Epithelial cell of prostate (primary cell): ENCODE measurements at regions not wholly inside any gene's neighbourhood (a gene's known extent, or its start where the extent isn't known, plus 50 kb on each side); places are given as distances from the start of the nearest gene placed in this dataset.

Experiments used
- DNase-seq: peaks from one replicate; pipeline ENCODE4 v3.0.0-alpha.2; 2011; ENCODE audit warnings: low read depth, low spot score
- H3K27ac ChIP-seq: fragments of 450-650 bp; 2 replicates; pipeline ENCODE4 v1.5.1; 2017; ENCODE audit warnings: mild to moderate bottlenecking

- no peak overlapping the region for H3K27ac ChIP-seq
- no peak for DNase-seq
These were observed 173.9 kb upstream of the SNX7 start for GRCh38 chr1:98487620-98488019.

DNA sequence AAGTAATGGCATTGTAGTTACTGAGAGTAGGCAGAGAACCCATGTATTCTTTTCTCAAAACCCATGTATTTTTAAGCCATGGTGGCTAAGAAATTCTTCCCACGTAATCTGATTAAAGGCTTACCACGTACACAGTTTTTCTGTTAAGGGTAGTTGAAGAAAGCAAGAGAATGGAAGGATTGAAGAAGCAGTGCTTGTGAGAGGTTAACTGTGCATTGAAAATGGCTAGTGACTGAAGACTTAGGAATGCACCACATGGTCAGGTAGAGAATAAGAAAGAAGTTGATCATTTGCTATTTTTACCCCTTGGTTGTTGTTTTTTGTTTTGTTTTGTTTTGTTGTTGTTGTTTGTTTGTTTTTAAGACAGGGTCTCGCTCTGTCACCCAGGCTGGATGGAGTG, 178.9 kb upstream of the SNX7 start:
- no peak for DNase-seq
- H3K27ac ChIP-seq = no peak overlapping the region

DNA sequence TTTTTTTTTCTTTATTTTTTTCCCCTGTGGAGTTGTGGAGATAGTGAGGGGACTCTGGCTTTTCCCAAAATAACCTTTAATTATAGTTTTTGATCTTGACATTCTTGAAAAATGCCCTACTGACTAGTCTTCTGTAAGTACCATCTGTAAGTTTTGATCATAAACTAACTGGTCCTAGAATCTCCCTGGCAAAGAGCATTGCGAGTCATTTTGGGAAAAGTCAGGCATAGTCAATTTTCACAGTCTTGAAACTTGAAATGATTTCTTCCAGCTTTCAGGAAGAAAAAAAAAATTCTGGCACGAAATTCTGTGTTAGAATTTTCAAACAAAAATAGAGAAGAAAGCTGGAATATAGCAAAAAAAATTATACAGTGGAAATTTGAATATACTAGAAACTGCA, 181.2 kb upstream of the SNX7 start:
- no peak for DNase-seq
- H3K27ac ChIP-seq = no peak overlapping the region

DNA sequence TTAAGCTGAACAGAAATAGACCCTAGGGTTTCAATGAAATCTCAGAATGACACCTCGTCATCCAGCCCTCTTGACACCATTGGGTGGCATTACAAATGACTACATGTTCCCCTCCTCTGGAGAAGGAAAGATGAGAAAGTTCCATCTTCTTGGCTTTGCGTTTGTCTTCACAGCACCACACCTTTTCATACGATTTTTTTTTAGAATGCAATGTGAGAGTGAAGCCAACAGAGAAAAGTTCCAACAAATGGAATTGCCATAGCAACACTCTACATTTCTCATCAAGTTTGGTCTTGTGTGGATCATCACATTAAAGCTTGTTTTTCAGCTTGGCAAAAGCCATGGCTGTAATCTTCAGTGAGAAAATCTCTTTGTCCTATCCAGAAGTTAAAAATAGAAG, 183.4 kb upstream of the SNX7 start:
- no peak overlapping the region for H3K27ac ChIP-seq
- DNase-seq = no peak

DNA sequence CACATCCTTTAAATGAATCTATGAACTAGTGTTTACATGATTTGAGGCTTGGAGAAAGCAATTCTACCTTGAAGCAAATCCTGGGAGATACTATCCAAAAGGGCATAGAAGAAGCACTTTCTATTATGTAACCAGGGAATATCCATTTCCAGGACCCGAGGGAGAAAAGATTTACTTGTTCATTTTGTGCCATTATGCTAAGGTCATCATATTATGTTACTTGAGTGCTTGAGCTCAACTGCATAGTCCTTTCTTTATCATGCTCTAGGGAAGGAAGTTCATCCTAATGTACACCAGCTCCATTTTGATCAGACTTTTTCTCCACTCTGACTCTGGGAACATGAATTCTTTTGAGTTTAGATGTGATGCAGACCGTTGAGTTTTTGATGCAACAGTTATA, 188.6 kb upstream of the SNX7 start:
- no peak overlapping the region for H3K27ac ChIP-seq
- DNase-seq = no peak

GRCh38 chr1:98471633-98472032, 189.9 kb upstream of the SNX7 start:
- DNase-seq = no peak
- no peak overlapping the region for H3K27ac ChIP-seq

DNA sequence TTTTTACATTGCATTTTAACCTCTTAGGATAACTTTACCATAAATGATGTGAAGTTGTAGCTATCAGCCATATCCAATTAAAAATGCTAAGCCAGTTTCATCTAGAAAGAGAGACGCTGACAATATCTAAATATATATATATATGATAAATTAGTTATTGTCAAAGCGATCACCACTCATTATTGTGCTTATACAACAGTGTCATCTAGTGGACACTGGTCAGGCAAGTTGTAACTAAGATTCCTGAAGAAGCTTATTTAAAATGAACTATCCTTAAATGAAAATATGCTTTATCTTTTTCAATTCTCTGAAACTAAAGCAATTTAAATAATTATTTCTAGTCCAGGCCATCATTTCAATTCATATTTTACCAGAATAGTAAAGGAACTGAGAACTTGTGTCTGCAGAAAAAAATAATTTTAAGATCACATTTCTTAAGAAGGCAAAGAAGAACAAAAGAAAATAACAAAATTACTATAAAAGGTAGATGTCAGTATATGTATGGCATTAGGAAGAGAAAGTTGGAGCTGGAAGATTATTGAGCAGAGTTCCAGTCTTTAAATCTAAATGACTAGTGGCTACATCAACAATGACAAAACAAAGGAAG, 193.3 kb upstream of the SNX7 start:
- H3K27ac ChIP-seq = no peak overlapping the region
- DNase-seq = peak; percentile 8

GRCh38 chr1:98467586-98467985, 193.9 kb upstream of the SNX7 start:
- no peak overlapping the region for H3K27ac ChIP-seq
- DNase-seq = no peak

DNA sequence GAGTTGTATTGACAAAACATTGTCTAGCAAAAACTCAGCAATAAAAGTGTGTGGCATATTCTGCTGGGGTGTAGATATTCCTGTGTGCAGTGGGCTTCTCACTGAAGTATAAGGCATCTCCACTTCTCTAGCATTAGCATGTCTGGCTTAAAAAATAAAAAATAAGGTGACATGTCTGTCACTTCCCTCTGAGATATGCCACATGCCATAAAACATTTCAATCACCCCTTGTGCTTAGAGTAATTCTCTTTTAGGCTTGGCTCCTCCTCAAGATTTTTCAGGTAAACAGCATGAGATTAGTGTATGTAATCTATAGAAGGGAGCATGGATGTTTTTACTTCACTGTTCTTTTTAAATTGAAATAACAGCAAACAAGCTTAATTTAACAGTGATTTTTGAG, 194.4 kb upstream of the SNX7 start:
- H3K27ac ChIP-seq = no peak overlapping the region
- DNase-seq = no peak

DNA sequence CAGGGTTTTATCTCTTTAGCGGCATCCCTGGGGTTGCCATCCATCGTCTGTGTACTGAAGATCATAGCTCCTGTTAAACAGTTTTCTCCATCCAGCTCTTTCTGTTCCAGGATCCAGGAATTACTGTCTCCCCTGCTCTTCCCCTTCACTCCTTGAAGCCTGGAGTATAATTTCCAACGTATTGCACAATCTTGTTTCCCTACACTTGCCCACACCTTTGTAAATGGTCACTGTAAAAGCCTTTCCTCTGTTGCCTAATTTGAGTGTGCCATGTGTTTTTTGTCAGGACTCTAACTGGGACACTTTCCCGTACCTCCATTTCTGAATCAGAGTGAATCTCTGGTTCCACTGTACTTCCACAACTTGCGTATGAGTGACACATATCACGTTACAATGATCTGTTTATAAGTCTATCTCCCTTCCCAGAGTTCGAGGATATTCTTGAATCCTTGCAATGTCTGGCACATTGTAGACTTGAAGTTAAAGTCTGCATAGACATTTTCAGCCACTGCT, 199.6 kb upstream of the SNX7 start:
- H3K27ac ChIP-seq = no peak overlapping the region
- no peak for DNase-seq

DNA sequence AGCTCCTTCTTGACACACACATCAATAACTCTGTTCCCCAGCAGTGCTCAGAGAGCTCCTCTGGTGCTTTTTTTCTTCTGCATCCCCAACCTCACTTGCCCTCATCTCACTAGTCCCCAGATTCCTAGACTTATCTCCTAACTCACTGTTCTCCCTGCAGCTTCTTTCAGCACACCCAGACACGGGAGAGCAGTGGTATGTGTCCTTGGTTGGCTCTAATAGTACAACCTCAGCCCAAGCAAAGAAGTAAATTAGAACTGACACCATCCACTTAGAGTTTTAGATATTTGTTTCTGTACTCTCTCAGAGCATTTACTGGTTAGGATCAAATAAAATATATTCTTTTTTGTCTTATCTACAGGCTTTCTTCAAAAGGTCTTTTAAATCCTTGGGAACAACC, 201.4 kb upstream of the SNX7 start:
- DNase-seq = no peak
- no peak overlapping the region for H3K27ac ChIP-seq

DNA sequence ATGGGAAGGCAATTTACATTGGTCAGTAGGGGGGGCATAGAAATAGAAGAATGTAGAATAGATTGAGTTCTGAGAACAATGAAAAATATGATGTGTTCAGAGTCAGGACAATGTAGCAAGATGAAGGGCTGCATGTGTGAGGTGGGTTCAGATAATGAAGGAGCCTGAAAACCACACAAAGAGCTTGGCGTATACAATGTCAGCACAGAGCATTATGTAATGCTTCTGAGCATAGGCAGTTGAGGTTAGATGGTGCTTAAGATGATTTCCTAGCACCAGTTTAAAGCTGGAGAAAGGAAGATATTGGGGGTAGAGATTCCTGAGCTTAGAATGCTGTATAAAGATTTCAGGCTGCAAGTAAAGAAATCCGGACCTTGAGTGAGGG, 202.0 kb upstream of the SNX7 start:
- no peak overlapping the region for H3K27ac ChIP-seq
- DNase-seq = no peak

DNA sequence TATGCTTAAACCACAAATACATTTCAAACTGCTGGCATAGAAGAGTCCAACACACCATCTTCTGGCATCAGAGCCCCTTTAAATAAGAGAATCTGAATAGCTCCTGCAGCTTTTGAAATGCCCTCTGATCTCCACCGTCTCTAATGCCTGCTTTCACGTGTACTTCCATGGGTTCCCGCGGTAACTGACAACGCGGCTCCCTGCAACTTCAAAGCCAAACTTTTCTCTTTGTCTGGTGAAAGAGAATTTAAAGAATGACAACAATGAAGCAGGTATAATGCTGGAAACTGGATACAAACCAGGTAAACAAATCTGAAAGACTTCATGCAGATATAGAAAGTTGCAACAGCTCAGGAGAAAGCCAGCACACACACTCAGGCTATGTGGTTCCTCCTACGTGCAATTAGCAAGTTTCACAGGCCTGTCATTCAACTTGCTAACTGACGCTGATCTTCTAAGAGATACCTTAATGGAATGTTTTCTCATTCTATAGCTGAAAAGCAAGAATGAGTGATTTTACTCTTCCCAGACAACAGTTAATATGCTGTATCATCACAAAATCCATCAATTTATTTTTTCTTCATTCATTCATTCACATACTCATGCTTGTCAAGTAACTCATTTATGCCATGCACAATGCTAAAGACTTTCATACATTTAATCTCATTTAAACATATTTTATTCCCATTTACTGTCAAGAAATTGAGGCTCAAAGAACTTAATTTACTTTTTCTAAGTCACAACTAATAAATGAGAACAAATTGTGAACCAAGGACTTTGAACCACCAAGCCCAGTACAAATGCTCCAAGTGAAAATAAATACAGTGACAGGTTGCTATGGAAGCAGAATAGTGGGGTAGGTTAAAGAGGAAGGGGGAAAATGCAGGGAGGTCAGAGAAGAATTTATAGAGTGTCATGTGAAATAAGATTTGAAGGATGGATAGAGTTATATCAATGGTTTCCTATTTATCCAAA, 202.7 kb upstream of the SNX7 start:
- no peak overlapping the region for H3K27ac ChIP-seq
- DNase-seq = no peak

GRCh38 chr1:98457248-98457647, 204.3 kb upstream of the SNX7 start:
- no peak for DNase-seq

GRCh38 chr1:98454666-98455065, 206.9 kb upstream of the SNX7 start:
- no peak for DNase-seq
- no peak overlapping the region for H3K27ac ChIP-seq

More at GRCh38 chr1:98457248-98457647, 204.3 kb upstream of the SNX7 start:
- no peak overlapping the region for H3K27ac ChIP-seq

DNA sequence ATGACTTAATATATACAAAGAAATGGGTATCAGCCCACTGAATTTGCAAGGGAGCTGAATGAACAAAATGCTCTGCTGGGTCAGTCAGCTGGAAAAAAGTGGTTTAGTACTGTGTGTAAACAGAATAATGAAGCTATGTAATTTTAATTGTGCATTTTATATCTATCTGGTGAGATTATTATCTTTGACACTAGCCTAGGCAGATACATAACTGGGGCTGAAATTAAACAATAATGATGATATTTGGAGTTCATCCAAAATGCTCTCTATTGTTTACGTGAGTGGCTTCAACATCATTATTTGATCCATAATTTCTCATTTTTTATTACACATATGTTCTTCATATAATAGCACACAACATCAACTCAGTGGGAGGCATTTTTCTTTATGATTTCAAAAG, 208.5 kb upstream of the SNX7 start:
- no peak for DNase-seq

DNA sequence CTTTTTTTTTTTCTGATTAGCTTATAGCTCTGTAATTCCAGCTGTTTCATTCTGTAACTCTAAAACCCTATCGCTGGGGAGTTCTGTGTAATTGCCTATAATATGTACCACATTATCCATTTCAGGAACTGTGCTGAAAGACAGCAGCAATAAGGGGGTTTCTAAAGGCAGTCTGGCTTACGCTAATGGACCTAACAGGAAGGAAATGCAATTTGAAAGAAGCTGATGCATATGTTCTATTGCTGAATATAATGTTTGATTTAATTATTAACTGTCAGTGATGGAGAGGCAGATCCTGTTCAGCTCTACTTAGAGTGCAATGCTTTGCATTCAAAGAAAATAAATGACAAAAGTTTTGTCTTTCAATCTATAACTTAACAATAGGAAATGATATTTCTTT, 209.4 kb upstream of the SNX7 start:
- no peak overlapping the region for H3K27ac ChIP-seq
- DNase-seq = no peak

More for the DNA sequence above, 208.5 kb upstream of the SNX7 start:
- H3K27ac ChIP-seq = no peak overlapping the region

GRCh38 chr1:98441281-98441680, 220.2 kb upstream of the SNX7 start:
- no peak overlapping the region for H3K27ac ChIP-seq
- DNase-seq = no peak

DNA sequence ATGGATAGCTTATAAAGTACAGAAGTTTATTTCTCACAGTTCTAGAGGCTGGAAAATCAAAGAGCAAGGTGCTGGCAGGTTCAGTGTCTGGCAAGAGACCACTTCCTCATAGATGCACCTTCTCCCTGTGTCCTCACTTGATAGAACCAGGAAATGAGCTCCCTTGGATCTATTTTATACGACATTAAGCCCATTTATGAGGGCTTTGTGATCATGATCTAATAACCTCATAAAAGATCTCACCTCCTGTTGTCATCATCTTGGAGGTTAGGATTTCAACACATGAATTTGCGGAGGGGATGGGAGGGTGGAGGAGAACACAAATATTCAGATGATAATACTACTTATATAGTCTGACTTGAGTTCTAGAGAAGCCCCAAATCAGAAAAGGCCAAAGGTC, 222.1 kb upstream of the SNX7 start:
- no peak for DNase-seq

DNA sequence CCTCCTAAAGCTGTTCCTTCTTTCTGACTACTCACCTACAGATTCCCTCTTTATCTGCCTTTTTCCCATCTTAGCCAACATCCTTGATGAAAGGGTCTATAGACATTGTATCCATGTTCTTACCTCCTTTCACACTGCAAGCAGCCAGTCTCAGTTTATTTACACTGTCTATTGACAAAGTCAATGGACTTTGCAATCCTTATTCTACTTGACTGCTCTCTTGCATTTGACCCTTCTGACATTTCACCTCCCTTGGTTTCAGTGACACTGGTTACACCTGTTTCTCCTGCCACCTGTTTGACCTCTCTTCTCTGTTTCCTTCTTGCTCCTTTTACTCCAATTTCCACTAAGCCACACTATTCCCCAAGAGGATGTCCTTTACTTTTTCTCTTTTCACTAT, 224.0 kb upstream of the SNX7 start:
- no peak for DNase-seq
- no peak overlapping the region for H3K27ac ChIP-seq

More for the DNA sequence above, 222.1 kb upstream of the SNX7 start:
- H3K27ac ChIP-seq = no peak overlapping the region

DNA sequence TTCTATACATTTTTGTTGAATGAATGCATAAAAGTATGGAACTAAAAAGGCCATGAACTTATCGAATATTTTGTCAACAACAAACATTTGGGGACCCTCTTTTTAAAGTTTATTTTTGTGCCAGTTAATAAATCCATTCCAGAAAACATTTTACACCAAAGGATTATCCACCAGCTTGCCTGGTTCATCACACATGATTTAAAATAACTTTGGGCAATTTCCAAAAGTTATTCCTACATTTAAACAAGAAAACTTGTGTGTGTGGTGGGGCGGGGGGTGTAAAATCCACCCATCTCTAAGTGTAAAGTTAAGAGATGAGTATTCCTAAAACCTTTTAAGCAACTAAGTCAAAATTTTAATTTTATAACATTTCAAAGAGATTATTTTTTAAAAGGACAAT, 224.5 kb upstream of the SNX7 start:
- no peak overlapping the region for H3K27ac ChIP-seq
- DNase-seq = no peak
